ENCODE measurements at regions not wholly inside any gene's neighbourhood (a gene's known extent, or its start where the extent isn't known, plus 50 kb on each side); places are given as distances from the start of the nearest gene placed in this dataset.

DNA sequence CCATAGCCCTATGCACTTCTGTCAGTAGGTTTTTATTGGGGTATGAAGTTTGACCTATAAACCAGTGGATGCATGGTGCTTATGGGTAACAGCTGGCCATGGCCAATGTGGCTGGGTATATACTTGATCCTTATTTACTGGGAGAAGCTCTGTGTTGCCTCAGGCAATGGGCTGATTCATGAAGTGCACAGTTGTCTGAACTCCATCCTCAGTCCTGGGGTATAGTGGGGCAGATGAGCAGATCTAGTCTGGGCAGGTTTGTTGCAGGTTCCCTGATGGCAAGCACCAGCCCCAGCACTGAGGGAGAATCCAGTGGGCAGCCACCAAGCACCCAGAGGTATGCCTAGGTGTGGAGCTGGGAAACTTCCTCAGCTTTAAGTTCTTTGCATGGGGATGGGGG, 274.4 kb downstream of the TDRD3 start:
- no TSS peak for BruUV-seq (replicated peaks)
- TF ChIP-seq EZH2phosphoT487 (IDR thresholded peaks at IDR 0.05; ENCODE audit: borderline replicate concordance, low read length), result no peak
- TF ChIP-seq, protein P1, sequence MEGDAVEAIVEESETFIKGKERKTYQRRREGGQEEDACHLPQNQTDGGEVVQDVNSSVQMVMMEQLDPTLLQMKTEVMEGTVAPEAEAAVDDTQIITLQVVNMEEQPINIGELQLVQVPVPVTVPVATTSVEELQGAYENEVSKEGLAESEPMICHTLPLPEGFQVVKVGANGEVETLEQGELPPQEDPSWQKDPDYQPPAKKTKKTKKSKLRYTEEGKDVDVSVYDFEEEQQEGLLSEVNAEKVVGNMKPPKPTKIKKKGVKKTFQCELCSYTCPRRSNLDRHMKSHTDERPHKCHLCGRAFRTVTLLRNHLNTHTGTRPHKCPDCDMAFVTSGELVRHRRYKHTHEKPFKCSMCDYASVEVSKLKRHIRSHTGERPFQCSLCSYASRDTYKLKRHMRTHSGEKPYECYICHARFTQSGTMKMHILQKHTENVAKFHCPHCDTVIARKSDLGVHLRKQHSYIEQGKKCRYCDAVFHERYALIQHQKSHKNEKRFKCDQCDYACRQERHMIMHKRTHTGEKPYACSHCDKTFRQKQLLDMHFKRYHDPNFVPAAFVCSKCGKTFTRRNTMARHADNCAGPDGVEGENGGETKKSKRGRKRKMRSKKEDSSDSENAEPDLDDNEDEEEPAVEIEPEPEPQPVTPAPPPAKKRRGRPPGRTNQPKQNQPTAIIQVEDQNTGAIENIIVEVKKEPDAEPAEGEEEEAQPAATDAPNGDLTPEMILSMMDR (conservative IDR thresholded peaks at IDR 0.05; ENCODE audit: low read depth, low read length), result no peak
- no peak for TF ChIP-seq EZH2 (IDR thresholded peaks at IDR 0.05; ENCODE audit: low read length, unreplicated experiment)
- intact Hi-C loops (cut with micrococcal nuclease), result no loop called here
- DNase-seq (no peak), ATAC-seq (no peak)
- H3K4me2 ChIP-seq (ENCODE audit: low read length), result no peak overlapping the region
- no peaks in the 10 kb centered on the region for H3K79me2 ChIP-seq (ENCODE audit: low read length)
- no peak overlapping the region for H2AFZ ChIP-seq (ENCODE audit: low read length)
- H3K9me3 ChIP-seq (ENCODE audit: low read length), result no peaks in the 10 kb centered on the region
- no peak overlapping the region for H3K4me3 ChIP-seq (ENCODE audit: low read length)
- no peak overlapping the region for H3K9ac ChIP-seq (ENCODE audit: low read length)
- no peak overlapping the region for H3K27ac ChIP-seq (ENCODE audit: low read length)
- CTCF ChIA-PET, result no interaction called here
- no peaks in the 10 kb centered on the region for H3K36me3 ChIP-seq (ENCODE audit: low read depth, low read length)
- no peaks in the 10 kb centered on the region for H3K4me1 ChIP-seq (ENCODE audit: insufficient read depth, low read length)
- no peaks in the 10 kb centered on the region for H3K9me2 ChIP-seq (replicated peaks; ENCODE audit: low read length)
- no peaks in the 10 kb centered on the region for H3F3A ChIP-seq (ENCODE audit: low read length, unreplicated experiment)
- no peaks in the 10 kb centered on the region for H4K20me1 ChIP-seq (ENCODE audit: low read length)
- no peaks in the 10 kb centered on the region for H3K27me3 ChIP-seq (ENCODE audit: low read length)
- POLR2A ChIA-PET (ENCODE audit: unreplicated experiment), result no interaction called here

DNA sequence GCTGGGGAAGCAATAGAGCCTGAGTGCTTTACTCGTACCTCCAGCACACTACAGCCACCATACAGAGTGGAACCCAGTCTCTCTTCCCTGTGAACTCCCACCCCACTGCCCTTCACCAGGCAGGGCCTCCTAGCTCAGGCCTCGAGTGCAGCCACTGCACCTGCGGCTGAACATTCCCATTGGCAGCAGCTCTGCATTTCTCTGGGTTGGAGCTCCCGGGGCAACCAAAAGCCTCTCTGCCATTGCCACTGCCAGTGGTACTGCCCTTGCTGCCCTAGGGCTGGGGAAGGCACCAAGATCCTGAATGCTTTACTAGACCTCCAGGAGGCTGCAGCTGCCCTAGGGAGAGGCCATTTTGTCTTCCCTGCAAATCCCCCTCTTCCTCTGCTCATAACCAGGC, 266.8 kb downstream of the TDRD3 start:
- POLR2A ChIA-PET (ENCODE audit: unreplicated experiment), result no interaction called here
- Histone ChIP-seq H3K36me3 (ENCODE audit: low read depth, low read length) (no peaks in the 10 kb centered on the region), H3K9me3 (ENCODE audit: low read length) (no peaks in the 10 kb centered on the region), H4K20me1 (ENCODE audit: low read length) (no peaks in the 10 kb centered on the region), H3K79me2 (ENCODE audit: low read length) (no peaks in the 10 kb centered on the region), H3K27ac (ENCODE audit: low read length) (no peak overlapping the region), H3K9ac (ENCODE audit: low read length) (no peak overlapping the region), H3K4me3 (ENCODE audit: low read length) (no peak overlapping the region), H3K4me1 (ENCODE audit: insufficient read depth, low read length) (no peaks in the 10 kb centered on the region), H3K4me2 (ENCODE audit: low read length) (no peak overlapping the region), H3F3A (ENCODE audit: low read length, unreplicated experiment) (no peaks in the 10 kb centered on the region), H2AFZ (ENCODE audit: low read length) (no peak overlapping the region), H3K27me3 (ENCODE audit: low read length) (no peaks in the 10 kb centered on the region), H3K9me2 (replicated peaks; ENCODE audit: low read length) (no peaks in the 10 kb centered on the region)
- no TSS peak for BruUV-seq (replicated peaks)
- TF ChIP-seq EZH2 (IDR thresholded peaks at IDR 0.05; ENCODE audit: low read length, unreplicated experiment) (no peak), EZH2phosphoT487 (IDR thresholded peaks at IDR 0.05; ENCODE audit: borderline replicate concordance, low read length) (no peak)
- TF ChIP-seq, protein P1 (conservative IDR thresholded peaks at IDR 0.05; ENCODE audit: low read depth, low read length), result no peak
- CTCF ChIA-PET, result no interaction called here
- ATAC-seq (no peak), DNase-seq (no peak)
- intact Hi-C loops (cut with micrococcal nuclease), result no loop called here

DNA sequence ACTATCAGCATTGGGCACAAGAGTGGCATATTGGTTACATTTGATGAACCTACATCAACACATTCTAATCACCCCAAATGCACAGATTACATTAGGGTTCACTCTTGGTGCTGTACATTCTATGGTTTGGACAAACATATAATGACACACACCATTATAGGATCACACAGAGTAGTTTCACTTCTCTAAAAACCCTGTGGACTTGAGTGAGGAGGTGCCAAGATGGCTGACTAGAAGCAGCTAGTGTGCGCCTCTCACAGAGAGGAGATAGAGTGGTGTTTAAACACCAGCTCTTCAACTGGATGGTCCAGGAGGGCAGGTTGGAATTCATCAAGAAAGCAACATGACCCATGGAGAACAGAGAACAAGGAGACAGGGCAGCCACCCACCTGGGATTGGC, 265.6 kb downstream of the TDRD3 start:
- H3K79me2 ChIP-seq (ENCODE audit: low read length), result no peaks in the 10 kb centered on the region
- no peak for TF ChIP-seq EZH2phosphoT487 (IDR thresholded peaks at IDR 0.05; ENCODE audit: borderline replicate concordance, low read length)
- no peak for TF ChIP-seq EZH2 (IDR thresholded peaks at IDR 0.05; ENCODE audit: low read length, unreplicated experiment)
- TF ChIP-seq, protein P1 (conservative IDR thresholded peaks at IDR 0.05; ENCODE audit: low read depth, low read length), result no peak
- CTCF ChIA-PET, result no interaction called here
- H3K9ac ChIP-seq (ENCODE audit: low read length), result no peak overlapping the region
- DNase-seq (no peak), ATAC-seq (no peak)
- intact Hi-C loops (cut with micrococcal nuclease), result no loop called here
- no peak overlapping the region for H3K4me2 ChIP-seq (ENCODE audit: low read length)
- no peaks in the 10 kb centered on the region for H3K36me3 ChIP-seq (ENCODE audit: low read depth, low read length)
- no peaks in the 10 kb centered on the region for H3K4me1 ChIP-seq (ENCODE audit: insufficient read depth, low read length)
- H3K4me3 ChIP-seq (ENCODE audit: low read length), result no peak overlapping the region
- POLR2A ChIA-PET (ENCODE audit: unreplicated experiment), result no interaction called here
- no peaks in the 10 kb centered on the region for H3F3A ChIP-seq (ENCODE audit: low read length, unreplicated experiment)
- no peak overlapping the region for H2AFZ ChIP-seq (ENCODE audit: low read length)
- no peaks in the 10 kb centered on the region for H4K20me1 ChIP-seq (ENCODE audit: low read length)
- BruUV-seq (replicated peaks), result no TSS peak
- no peak overlapping the region for H3K27ac ChIP-seq (ENCODE audit: low read length)
- no peaks in the 10 kb centered on the region for H3K9me2 ChIP-seq (replicated peaks; ENCODE audit: low read length)
- H3K9me3 ChIP-seq (ENCODE audit: low read length), result no peaks in the 10 kb centered on the region
- H3K27me3 ChIP-seq (ENCODE audit: low read length), result no peaks in the 10 kb centered on the region
